RWPE1 (cell line): ENCODE measurements at regions not wholly inside any gene's neighbourhood (a gene's known extent, or its start where the extent isn't known, plus 50 kb on each side); places are given as distances from the start of the nearest gene placed in this dataset.
"Not testable (repeated sequence)": the region's sequence is repeated elsewhere in the genome, so short reads cannot be mapped to it uniquely, and the experiment has no call there.

ENCODE experiments used
- CTCF ChIA-PET: fragments of 350-600 bp; sonication (Branson Sonifier 250); formaldehyde crosslinking; extraction: SDS; loops from one replicate; lab custom pipeline; 2021; lab: Yijun Ruan, JAX
- POLR2A ChIA-PET: fragments of 400-600 bp; formaldehyde crosslinking; extraction: SDS; loops from one replicate; lab custom pipeline; 2020; ENCODE audit warnings: antibody characterized with exemption; ENCODE audit not compliant: low non-redundant PET; lab: Yijun Ruan, JAX
- DNase-seq: peaks from one replicate; pipeline ENCODE4 v3.0.0; 2012; ENCODE audit warnings: low spot score
- H3K27ac ChIP-seq: fragments of 450-650 bp; 2 replicates; pipeline ENCODE4 v1.5.1; 2017
- CTCF ChIP-seq: fragments of 450-650 bp; conservative IDR thresholded peaks from 2 replicates; pipeline ENCODE4 v1.5.1; 2017; ENCODE audit warnings: low read depth, mild to moderate bottlenecking

GRCh38 chr16:72457243-72457940 lies 285.4 kb upstream of the PMFBP1 start:
- H3K27ac ChIP-seq = no peak overlapping the region
- ChIA-PET CTCF (no interaction called here), POLR2A (no interaction called here)
- TF ChIP-seq CTCF = no peak
- DNase-seq = no peak

GRCh38 chr16:72455743-72456659 lies 284.0 kb upstream of the PMFBP1 start:
- CTCF ChIA-PET = no interaction called here

DNA sequence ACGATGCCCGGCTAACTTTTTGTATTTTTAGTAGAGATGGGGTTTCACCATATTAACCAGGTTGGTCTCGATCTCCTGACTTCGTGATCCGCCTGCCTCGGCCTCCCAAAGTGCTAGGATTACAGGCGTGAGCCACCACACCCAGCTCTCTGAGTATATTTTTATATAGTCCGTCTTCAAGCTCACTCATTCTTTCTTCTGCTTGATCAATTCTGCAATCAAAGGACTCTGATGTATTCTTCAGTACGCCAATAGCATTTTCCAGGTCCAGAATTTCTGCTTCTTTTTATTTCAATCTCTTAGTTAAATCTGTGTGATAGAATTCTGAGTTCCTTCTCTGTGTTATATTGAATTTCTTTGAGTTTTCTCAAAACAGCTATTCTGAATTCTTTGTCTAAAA lies 281.9 kb upstream of the PMFBP1 start:
- POLR2A ChIA-PET = not testable (repeated sequence)

More at GRCh38 chr16:72455743-72456659, 284.0 kb upstream of the PMFBP1 start:
- TF ChIP-seq CTCF = no peak
- no peak overlapping the region for H3K27ac ChIP-seq
- POLR2A ChIA-PET = no interaction called here
- no peak for DNase-seq

DNA sequence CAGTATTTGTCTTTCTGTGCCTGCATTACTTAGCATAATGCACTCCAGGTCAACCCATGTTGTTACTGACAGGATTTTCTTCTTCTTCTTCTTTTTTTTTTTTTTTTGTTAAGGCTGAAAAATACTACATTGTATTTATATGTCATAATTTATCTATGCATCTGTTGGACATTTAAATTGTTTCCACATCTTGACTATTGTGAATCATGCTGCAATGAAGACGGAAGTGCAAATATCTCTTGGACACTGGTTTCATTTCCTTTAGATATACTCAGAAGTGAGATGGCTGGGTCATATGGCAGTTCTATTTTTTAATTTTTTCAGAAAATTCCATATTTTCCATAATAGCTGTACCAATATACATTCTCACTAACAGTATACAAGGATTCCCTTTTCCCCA lies 272.7 kb upstream of the PMFBP1 start:
- DNase-seq = no peak
- TF ChIP-seq CTCF = no peak
- CTCF ChIA-PET = no interaction called here
- no peak overlapping the region for H3K27ac ChIP-seq
- POLR2A ChIA-PET = no interaction called here

More for the DNA sequence above, 281.9 kb upstream of the PMFBP1 start:
- DNase-seq, CTCF ChIA-PET, H3K27ac ChIP-seq: not testable (repeated sequence)

DNA sequence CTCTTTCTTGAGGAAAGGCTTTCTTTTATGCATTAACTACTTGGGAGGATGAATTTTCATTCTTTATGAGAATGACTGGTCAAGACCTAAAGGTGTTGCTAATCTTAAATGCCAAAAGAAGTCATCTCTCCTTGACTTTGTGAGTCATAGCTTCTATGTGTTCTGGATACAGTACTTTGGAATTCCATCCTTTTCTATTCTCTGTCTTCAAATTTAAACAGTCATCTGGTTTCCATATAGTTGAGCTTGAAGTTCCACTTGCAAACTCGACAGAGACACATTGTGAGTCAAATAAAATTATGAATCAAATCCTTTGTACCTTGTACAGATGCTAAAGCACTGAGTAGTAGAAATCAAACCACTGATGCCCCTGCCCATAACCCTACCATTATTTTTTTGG lies 271.9 kb upstream of the PMFBP1 start:
- CTCF ChIA-PET = no interaction called here
- POLR2A ChIA-PET = no interaction called here
- no peak for TF ChIP-seq CTCF
- DNase-seq = no peak
- no peak overlapping the region for H3K27ac ChIP-seq

- ChIA-PET POLR2A (no interaction called here), CTCF (interaction anchor here (0.6 to 0.7 kb wide), 4 partner anchors 42 to 751 kb away, joined by 3 read pairs; no protein-coding TSS in a partner anchor)
- no peak overlapping the region for H3K27ac ChIP-seq
- no peak for TF ChIP-seq CTCF
- no peak for DNase-seq
These were observed 270.6 kb upstream of the PMFBP1 start for GRCh38 chr16:72442385-72443158.
